ENCODE measurements at regions not wholly inside any gene's neighbourhood (a gene's known extent, or its start where the extent isn't known, plus 50 kb on each side); places are given as distances from the start of the nearest gene placed in this dataset.
A peak's percentile ranks its signal among the peaks of the same experiment; 100 is the strongest.

DNA sequence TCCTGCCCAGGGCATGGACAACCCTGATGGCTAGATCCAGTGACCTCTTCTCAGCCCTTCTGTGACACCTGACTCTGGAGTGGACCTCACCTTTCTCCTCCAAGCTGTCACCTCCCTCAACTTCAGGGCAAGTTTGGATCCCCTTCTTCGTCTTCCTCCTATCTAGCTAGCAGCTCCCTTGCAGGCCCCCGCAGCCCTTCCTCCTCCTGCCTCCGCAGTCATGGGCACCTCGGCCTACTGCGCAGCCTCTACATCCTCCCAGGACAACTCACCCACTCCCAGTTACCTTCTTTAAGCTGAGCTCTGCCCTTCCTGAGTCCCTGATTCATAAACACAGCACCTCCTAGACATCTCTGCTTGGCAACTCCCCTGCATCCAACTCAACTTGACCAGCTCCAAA, 61.3 kb upstream of the ID3 start:
- Histone ChIP-seq H3K9me2 (ENCODE audit: insufficient read depth, low read length) (no peaks in the 10 kb centered on the region), H2AFZ (ENCODE audit: low read length) (no peak overlapping the region; the same call in 1 of the 2 replicates), H3K4me1 (ENCODE audit: insufficient read depth, low read length, poor library complexity, severe bottlenecking) (peaks cover 94% of the 10 kb centered on the region), H3K4me2 (ENCODE audit: low read length) (peak overlapping the region; percentile 92), H3K9me3 (ENCODE audit: low read length) (no peaks in the 10 kb centered on the region), H3K4me3 (ENCODE audit: low read depth, low read length, poor library complexity, severe bottlenecking) (peak overlapping the region; percentile 69), H3K79me2 (ENCODE audit: insufficient read depth, low read depth, low read length) (peaks cover 28% of the 10 kb centered on the region), H3K27ac (ENCODE audit: low read depth, low read length, poor library complexity, severe bottlenecking) (peak overlapping the region; percentile 99), H3K36me3 (ENCODE audit: insufficient read depth, low read length) (no peaks in the 10 kb centered on the region), H4K20me1 (ENCODE audit: insufficient read depth, low read length) (no peaks in the 10 kb centered on the region)
- intact Hi-C loops (cut with micrococcal nuclease; ENCODE audit: unreplicated experiment), result no loop called here
- ChIA-PET POLR2A (interaction anchor here (0.6 to 7.3 kb wide), 21 partner anchors 9 to 93 kb away, joined by 3 to 186 read pairs (median 10); partner anchors contain the start of genes E2F2 and ID3), CTCF (ENCODE audit: unreplicated experiment) (interaction anchor here (0.7 to 2.1 kb wide), 7 partner anchors 9 to 69 kb away, joined by 3 to 8 read pairs (median 4); no protein-coding TSS in a partner anchor)
- TF ChIP-seq, protein P1, sequence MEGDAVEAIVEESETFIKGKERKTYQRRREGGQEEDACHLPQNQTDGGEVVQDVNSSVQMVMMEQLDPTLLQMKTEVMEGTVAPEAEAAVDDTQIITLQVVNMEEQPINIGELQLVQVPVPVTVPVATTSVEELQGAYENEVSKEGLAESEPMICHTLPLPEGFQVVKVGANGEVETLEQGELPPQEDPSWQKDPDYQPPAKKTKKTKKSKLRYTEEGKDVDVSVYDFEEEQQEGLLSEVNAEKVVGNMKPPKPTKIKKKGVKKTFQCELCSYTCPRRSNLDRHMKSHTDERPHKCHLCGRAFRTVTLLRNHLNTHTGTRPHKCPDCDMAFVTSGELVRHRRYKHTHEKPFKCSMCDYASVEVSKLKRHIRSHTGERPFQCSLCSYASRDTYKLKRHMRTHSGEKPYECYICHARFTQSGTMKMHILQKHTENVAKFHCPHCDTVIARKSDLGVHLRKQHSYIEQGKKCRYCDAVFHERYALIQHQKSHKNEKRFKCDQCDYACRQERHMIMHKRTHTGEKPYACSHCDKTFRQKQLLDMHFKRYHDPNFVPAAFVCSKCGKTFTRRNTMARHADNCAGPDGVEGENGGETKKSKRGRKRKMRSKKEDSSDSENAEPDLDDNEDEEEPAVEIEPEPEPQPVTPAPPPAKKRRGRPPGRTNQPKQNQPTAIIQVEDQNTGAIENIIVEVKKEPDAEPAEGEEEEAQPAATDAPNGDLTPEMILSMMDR (conservative IDR thresholded peaks at IDR 0.05; ENCODE audit: low read length), result no peak
- TF ChIP-seq EZH2phosphoT487 (IDR thresholded peaks at IDR 0.05; ENCODE audit: borderline replicate concordance, low read depth, low read length), result no peak
- DNase-seq (ENCODE audit: low spot score), result peak; percentile 55
- BruUV-seq (replicated peaks), result no TSS peak

DNA sequence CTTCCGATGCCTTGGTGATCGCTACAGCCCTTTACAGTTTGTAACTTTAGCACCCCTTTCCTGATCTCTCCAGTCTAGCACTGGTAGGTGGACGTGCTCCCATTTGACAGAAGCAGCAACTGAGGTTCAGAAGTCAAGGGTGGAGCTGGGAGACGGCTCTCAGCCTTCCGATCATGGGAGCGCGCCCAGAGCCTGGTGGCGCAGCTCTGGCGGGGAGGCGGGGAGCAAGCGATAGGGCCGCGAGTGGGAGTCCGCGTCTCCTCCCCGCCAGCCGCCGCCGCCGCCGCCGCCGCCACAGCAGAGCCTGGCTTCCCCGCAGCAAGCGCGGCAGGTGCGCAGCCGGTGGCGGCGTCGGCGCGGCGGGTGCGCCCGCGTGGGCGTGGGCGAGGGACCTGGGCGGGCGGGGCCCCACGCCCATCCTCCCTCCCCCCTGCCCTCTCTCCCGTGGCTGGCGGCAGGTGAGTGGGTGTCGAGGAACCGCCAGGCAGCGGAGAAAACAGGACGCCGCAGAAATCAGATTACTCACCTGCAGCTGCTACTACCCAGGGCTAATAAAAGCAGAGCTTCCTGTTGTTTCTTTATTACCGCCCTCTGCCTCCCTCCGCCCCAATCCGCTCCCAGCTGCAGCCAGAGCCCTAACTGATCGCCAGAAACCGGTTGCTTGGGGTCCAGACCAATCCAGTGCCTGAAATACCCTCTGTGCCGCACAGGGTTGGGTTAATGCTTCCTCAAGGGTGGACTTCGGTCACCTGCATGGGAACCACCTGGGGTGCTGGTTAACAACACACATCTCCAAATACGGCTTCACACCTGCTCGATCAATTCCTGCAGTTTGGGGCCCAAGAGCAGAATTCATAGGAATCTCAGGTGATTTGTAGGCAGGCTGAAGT, 60.2 kb upstream of the ID3 start:
- Histone ChIP-seq H3K79me2 (ENCODE audit: insufficient read depth, low read depth, low read length) (peaks cover 28% of the 10 kb centered on the region), H3K36me3 (ENCODE audit: insufficient read depth, low read length) (no peaks in the 10 kb centered on the region), H3K27ac (ENCODE audit: low read depth, low read length, poor library complexity, severe bottlenecking) (peak overlapping the region; percentile 99), H2AFZ (ENCODE audit: low read length) (no peak overlapping the region), H3K4me2 (ENCODE audit: low read length) (peak overlapping the region; percentile 92), H3K9me2 (ENCODE audit: insufficient read depth, low read length) (no peaks in the 10 kb centered on the region), H4K20me1 (ENCODE audit: insufficient read depth, low read length) (no peaks in the 10 kb centered on the region), H3K4me3 (ENCODE audit: low read depth, low read length, poor library complexity, severe bottlenecking) (peak overlapping the region; percentile 69), H3K9me3 (ENCODE audit: low read length) (no peaks in the 10 kb centered on the region), H3K4me1 (ENCODE audit: insufficient read depth, low read length, poor library complexity, severe bottlenecking) (peaks cover 95% of the 10 kb centered on the region)
- no TSS peak for BruUV-seq (replicated peaks)
- DNase-seq (ENCODE audit: low spot score), result peak; percentile 97
- TF ChIP-seq, protein P1 (conservative IDR thresholded peaks at IDR 0.05; ENCODE audit: low read length), result no peak
- no peak for TF ChIP-seq EZH2phosphoT487 (IDR thresholded peaks at IDR 0.05; ENCODE audit: borderline replicate concordance, low read depth, low read length)
- POLR2A ChIA-PET, result interaction anchor here (0.6 to 7.3 kb wide), 15 partner anchors 8 to 258 kb away, joined by 3 to 186 read pairs (median 24); partner anchors contain the start of genes E2F2 and ID3
- CTCF ChIA-PET (ENCODE audit: unreplicated experiment), result interaction anchor here (0.6 to 2.1 kb wide), 4 partner anchors 17 to 68 kb away, joined by 3 to 7 read pairs (median 4); no protein-coding TSS in a partner anchor
- intact Hi-C loops (cut with micrococcal nuclease; ENCODE audit: unreplicated experiment), result no loop called here

All from OCI-LY7 (cell line).